ENCODE measurements at regions not wholly inside any gene's neighbourhood (a gene's known extent, or its start where the extent isn't known, plus 50 kb on each side); places are given as distances from the start of the nearest gene placed in this dataset.

GRCh38 chr6:22023937-22024336, 272.9 kb downstream of the PRL start:
- TF ChIP-seq CTCF (IDR thresholded peaks at IDR 0.05; ENCODE audit: insufficient read depth, low read depth, low read length) (no peak), EZH2 (IDR thresholded peaks at IDR 0.05; ENCODE audit: insufficient read depth, low read length) (no peak)
